Muscle layer of colon (tissue), 2 donors: ENCODE measurements at regions not wholly inside any gene's neighbourhood (a gene's known extent, or its start where the extent isn't known, plus 50 kb on each side); places are given as distances from the start of the nearest gene placed in this dataset.
"Not testable (repeated sequence)": the region's sequence is repeated elsewhere in the genome, so short reads cannot be mapped to it uniquely, and the experiment has no call there.

Experiments used
- H3K27ac ChIP-seq: one replicate; pipeline ENCODE4 v1.7.0; 2013; ENCODE audit warnings: low read depth, mild to moderate bottlenecking, low read length, moderate library complexity
- H3K27me3 ChIP-seq, 2 donors: one replicate each; pipeline ENCODE4 v1.7.0; 2013; ENCODE audit warnings: low read length in 2 of 2, mild to moderate bottlenecking in 2 of 2; ENCODE audit not compliant: insufficient read depth in 2 of 2, control insufficient read depth in 1 of 2
- H3K36me3 ChIP-seq: one replicate; pipeline ENCODE4 v1.7.0; 2013; ENCODE audit warnings: mild to moderate bottlenecking, low read length; ENCODE audit not compliant: insufficient read depth
- H3K4me1 ChIP-seq: one replicate; pipeline ENCODE4 v1.7.0; 2013; ENCODE audit warnings: mild to moderate bottlenecking, low read length; ENCODE audit not compliant: insufficient read depth
- H3K4me3 ChIP-seq, 2 donors: one replicate each; pipeline ENCODE4 v1.7.0; 2013; ENCODE audit warnings: low read length in 2 of 2, low read depth in 1 of 2, mild to moderate bottlenecking in 1 of 2, moderate library complexity in 1 of 2
- H3K9ac ChIP-seq: one replicate; pipeline ENCODE4 v1.7.0; 2013; ENCODE audit warnings: low read length
- H3K9me3 ChIP-seq: one replicate; pipeline ENCODE4 v1.7.0; 2013; ENCODE audit warnings: mild to moderate bottlenecking, low read length
- donor health status: abdominal sarcoma.
- donor health status: Adenocarcinoma of cecum.

DNA sequence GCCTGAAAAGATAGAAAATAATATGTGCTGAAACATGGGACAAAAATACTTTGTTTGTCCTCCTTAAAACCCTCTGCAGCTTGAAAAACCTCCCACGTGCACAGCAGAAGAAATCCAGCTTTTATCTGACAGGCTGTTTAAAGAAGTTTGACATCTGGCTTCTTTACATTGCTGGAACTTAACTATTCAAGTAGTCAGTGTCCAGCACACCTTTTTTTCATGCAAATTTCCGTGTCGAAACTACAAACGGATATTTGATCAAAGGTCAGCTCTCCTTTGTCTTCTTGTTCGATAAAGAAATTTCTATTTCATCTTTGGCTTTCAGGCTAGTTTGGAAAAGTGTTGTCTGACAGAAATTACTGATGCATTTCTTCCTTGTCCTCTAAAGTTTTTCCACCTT lies 66.8 kb upstream of the KBTBD8 start:
- Histone ChIP-seq H3K9me3 (no peaks in the 10 kb centered on the region), H3K9ac (no peak overlapping the region), H3K4me3 (no peak overlapping the region), H3K27me3 (no peaks in the 10 kb centered on the region), H3K36me3 (no peaks in the 10 kb centered on the region), H3K27ac (no peak overlapping the region), H3K4me1 (no peaks in the 10 kb centered on the region)

DNA sequence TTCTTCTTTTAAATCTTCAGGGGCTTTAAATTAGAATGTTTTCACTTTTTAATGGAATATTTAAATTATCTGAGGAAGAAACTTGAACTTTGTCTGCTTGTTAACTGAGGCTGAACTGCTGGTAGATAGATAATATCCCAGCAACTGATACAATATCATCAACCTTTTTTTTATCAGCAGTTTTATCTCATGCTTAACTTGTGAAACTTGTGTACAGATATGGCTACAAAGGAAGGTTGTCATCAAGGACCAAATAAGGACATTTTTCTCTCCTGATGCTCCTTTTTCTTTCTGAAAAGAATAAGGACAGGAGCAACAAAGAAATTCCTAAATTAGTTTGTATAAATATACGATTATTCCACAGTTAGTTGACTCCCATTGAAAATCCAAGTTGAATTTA lies 66.4 kb upstream of the KBTBD8 start:
- Histone ChIP-seq H3K27me3 (no peaks in the 10 kb centered on the region), H3K36me3 (no peaks in the 10 kb centered on the region), H3K4me1 (no peaks in the 10 kb centered on the region), H3K9me3 (no peaks in the 10 kb centered on the region), H3K27ac (no peak overlapping the region), H3K4me3 (no peak overlapping the region), H3K9ac (no peak overlapping the region)

DNA sequence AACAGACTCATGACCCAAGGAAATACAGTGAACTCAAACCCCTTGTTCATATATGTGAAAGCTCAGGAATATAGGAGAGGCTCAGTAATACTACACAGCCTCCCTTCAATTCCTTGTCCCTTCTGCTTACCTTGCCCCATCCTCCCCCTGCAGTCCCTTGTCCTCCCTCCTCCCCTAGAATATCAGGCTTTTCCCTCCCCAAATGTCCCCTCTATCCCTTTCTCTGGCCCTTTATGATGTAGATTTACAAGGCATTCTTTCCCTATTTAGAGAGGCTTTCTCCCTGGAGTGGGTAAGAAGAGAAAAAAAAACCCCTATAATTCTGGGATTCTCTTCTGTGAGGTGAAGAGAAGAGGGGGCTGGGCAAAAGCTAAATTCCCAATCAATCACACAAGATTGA lies 64.9 kb upstream of the KBTBD8 start:
- no peaks in the 10 kb centered on the region for H3K27me3 ChIP-seq
- H3K27ac ChIP-seq: no peak overlapping the region
- H3K9me3 ChIP-seq: no peaks in the 10 kb centered on the region
- H3K4me3 ChIP-seq: no peak overlapping the region
- no peak overlapping the region for H3K9ac ChIP-seq
- no peaks in the 10 kb centered on the region for H3K36me3 ChIP-seq
- no peaks in the 10 kb centered on the region for H3K4me1 ChIP-seq

DNA sequence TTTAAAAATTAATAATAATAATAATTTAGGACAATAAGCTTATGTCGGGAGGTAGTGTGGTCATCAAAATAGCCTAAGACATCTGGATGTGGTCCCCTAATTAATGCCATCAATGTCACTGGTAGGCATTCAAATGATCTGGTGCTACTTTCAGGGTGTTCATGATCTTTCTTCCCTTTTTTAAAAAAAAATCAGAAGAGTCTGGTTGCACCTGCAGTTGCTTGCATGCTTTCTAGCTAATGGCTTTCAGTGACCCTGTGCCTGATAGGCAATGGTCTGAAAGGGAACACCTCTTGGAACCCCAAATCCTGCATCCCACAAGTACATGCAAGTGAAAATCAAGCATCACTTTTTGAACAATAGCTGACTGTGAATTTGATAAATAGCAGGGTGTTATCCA lies 64.1 kb upstream of the KBTBD8 start:
- no peak overlapping the region for H3K27ac ChIP-seq
- H3K9ac ChIP-seq: no peak overlapping the region
- no peaks in the 10 kb centered on the region for H3K9me3 ChIP-seq
- H3K4me1 ChIP-seq: no peaks in the 10 kb centered on the region
- H3K4me3 ChIP-seq: no peak overlapping the region
- no peaks in the 10 kb centered on the region for H3K36me3 ChIP-seq
- no peaks in the 10 kb centered on the region for H3K27me3 ChIP-seq

DNA sequence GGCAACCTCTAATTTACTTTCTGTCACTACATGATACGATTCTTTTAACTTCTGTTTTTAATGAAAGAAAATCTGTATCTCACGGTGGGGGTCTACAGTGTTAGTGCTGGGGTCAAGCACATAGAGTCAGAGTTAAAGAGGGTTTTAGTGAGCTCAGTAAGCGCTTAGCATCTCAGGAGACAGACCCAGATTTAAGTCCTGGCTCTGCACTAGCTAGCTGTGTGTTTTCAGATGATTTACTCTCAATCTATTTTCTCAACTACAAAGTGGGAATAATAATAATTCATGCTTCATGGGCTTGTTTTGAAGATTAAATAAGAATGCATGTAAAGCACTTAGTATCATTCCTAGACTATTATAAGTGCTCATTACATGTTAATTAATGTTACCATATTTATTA lies 63.4 kb upstream of the KBTBD8 start:
- H3K4me3 ChIP-seq: no peak overlapping the region

DNA sequence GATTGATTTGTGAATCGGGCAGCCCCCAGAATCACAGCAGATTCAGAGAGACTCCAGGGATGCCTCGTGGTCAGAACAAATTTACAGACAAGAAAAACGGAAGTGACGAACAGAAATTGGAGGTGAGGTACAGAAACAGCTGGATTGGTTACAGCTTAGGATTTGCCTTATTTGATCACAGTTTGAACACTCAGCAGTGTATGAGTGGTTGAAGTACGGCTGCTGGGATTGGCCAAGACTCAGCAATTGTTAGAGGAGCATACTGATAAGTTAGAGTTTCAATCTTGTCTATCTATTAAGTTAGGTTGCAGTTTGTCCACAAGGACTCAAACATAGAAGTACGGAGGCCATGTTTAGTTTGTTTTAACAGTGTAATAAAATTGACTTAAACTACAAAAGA lies 61.1 kb upstream of the KBTBD8 start:
- H3K27ac ChIP-seq, H3K36me3 ChIP-seq, H3K9me3 ChIP-seq, H3K4me1 ChIP-seq, H3K4me3 ChIP-seq, H3K27me3 ChIP-seq, H3K9ac ChIP-seq: not testable (repeated sequence)

More for the DNA sequence above, 63.4 kb upstream of the KBTBD8 start:
- no peak overlapping the region for H3K9ac ChIP-seq
- no peaks in the 10 kb centered on the region for H3K27me3 ChIP-seq
- no peaks in the 10 kb centered on the region for H3K36me3 ChIP-seq
- H3K4me1 ChIP-seq: no peaks in the 10 kb centered on the region
- H3K9me3 ChIP-seq: no peaks in the 10 kb centered on the region
- no peak overlapping the region for H3K27ac ChIP-seq

DNA sequence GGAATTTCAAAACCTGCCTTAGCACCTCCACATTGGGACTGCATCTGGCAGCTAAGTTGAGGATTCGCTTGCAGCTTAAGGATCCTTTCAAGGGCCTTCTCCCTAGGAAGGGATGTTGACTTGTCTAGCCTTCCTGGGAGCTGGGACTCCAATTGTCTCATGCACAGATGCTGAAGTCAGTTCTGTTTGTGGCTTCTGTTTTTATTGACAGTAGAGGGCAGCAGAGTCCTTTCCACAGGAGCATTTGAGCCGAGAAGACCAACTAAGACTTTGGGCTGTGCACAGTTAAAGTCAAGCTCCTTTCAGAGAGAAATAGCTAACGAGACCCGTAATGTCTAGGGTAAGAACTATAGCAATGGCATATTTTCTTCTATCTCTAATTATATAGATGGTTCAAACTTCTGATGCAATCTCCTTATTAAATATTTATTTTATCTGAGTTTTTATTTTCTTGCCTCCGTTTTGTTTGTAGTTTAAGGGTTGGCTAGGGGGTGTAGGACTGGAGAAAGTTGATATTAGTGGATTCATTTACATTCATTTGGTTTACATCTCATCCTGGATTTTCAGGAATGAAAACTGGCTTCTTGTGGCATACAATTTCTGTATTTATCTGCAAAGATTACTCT lies 59.7 kb upstream of the KBTBD8 start:
- no peak overlapping the region for H3K9ac ChIP-seq
- H3K27ac ChIP-seq: no peak overlapping the region
- H3K4me3 ChIP-seq: no peak overlapping the region
- no peaks in the 10 kb centered on the region for H3K36me3 ChIP-seq
- H3K9me3 ChIP-seq: no peaks in the 10 kb centered on the region
- no peaks in the 10 kb centered on the region for H3K4me1 ChIP-seq
- H3K27me3 ChIP-seq: no peaks in the 10 kb centered on the region

DNA sequence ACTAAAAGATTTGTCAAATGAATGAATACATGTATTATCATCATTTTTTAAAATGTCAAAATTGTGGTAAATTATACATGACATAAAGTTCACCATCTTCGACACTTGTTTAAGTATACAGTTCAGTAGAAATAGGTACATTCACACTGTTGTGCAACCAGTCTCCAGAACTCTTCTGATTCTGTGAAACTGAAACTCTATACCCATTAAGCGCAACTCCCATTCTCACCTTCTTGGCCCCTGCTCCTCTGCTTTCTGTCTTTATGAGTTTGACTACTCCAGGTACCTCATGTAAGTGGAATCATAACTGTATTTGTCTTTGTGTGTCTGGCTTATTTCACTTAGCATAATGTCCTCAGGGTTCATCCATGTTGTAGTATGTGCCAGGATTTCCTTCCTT lies 50.1 kb upstream of the KBTBD8 start:
- Histone ChIP-seq H3K27me3 (no peaks in the 10 kb centered on the region), H3K27ac (no peak overlapping the region), H3K36me3 (no peaks in the 10 kb centered on the region)

More for the DNA sequence above, 50.1 kb upstream of the KBTBD8 start:
- H3K4me1 ChIP-seq: no peaks in the 10 kb centered on the region
- no peak overlapping the region for H3K9ac ChIP-seq
- no peak overlapping the region for H3K4me3 ChIP-seq
- no peaks in the 10 kb centered on the region for H3K9me3 ChIP-seq
